ENCODE measurements at regions not wholly inside any gene's neighbourhood (a gene's known extent, or its start where the extent isn't known, plus 50 kb on each side); places are given as distances from the start of the nearest gene placed in this dataset.
"Not testable (repeated sequence)": the region's sequence is repeated elsewhere in the genome, so short reads cannot be mapped to it uniquely, and the experiment has no call there.

DNA sequence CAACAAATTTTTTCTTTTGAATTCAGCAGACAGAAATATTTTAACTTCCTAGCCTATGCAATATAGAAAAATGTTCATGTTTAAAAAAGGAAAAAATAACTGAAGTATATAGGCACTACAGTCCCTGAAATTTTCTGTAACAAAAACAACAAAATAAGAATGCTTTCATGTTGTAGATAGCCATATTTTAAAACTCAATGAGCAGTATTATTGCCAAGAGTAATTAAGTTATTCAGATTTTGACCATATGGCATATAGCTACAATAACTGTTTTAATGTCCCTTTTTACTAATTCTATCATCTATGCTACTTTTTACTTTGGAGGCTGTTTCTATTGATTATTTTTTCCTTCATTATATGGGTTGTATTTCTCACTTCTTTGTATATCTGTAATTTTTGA is 283.3 kb upstream of the RIMS1 start:
- no peak for DNase-seq (ENCODE audit: low read depth)

DNA sequence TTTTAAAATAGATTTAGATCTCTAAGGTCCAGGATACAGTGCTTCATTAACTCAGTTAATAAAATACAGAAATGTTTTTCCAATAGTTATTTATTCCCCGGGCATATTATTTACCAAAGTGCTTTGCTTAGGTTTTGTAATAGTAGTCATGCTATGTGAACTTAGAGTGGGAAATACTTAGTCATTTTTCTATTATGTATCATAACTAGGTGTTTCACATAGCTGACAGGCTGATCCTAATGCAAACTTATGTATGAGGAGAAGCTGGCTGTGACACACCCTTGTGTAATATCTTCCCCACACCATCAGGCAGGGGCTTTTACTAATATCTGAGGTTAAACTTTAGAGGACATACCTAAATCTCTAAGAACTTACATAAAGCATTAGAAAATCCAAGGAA is 277.7 kb upstream of the RIMS1 start:
- DNase-seq (ENCODE audit: low read depth): peak; percentile 39

DNA sequence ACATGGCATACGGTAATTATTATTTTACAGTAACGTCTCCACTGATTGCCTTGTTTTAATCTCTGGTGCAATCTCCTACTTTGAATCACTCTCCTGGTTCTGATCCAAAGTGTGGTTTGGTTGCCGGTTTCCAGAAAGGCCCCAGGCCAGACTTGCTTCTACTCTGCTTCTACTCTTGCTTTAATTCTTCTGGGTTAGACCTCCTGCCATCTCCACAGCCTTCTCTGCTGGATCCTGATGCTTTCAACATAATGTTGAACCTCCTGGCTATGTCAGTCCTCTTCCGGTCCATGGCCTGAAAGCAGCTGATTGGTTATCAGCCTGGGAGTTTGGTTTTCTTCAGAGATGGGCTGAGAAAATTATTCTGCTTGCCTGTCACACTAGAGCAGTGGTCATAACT is 266.5 kb upstream of the RIMS1 start:
- no peak for DNase-seq (ENCODE audit: low read depth)

DNA sequence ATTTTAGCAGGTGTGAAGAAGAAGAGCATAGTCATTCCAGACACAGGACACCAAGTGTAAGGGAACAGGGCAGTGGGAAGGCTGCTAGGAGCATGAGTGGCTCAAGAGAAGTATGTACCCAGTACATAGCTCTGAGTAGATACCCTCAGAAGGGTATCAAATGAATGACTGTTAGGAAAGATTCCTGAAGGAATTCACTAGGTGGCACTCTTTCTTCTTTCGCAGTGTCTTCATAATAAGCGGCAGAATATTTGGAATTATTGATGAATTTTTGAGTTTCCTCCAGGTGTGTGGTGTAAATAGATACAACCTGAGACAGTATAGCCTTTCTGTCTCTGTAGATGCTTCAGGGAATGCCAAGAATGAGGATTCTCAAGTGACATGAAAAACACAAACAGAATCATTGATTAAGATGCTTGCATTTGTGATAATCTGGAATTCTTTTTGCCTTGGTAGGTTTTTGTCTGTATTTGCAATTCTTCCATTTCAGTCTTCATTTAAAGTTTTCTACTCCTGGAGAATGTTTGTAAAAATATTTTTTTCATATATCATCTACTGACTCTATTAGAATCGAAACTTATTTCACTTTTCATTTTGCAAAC is 264.3 kb upstream of the RIMS1 start:
- DNase-seq (ENCODE audit: low read depth): peak; percentile 20

DNA sequence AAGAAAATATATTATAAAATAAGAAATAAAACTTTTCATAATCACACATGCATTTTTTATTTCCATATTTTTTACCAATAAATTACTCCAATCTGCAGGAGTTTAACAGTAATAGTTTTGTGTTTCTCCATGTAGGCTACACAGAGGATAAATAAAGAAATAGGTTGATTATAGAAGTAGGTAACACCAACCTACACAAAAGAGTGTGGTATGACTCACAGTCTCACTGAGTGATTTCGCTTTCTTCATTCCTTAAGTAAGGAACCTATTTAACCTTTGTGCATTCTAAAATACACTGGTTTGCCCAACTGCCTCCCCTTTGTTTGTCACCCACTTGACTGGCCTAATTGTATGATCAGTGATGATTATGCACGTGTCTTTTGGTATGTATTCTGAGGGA is 244.2 kb upstream of the RIMS1 start:
- no peak for DNase-seq (ENCODE audit: low read depth)

DNA sequence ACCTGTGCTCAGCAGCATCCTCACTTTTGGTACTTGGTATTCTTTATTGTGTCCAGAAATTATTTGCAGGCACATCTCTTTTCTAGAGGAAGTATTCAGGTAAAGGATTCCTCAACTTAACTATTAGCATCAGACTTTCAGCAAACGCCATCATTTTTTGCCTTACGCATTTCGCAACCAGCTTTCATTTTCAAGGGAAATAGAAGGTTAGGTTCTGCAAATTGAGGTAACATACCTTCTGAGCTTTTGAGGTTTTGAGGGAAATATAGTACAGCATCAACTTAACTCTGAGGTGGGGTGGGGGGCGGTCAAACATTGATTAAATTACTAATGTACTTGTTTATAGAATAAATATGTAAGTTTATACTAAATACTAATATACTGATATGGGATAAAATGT is 243.6 kb upstream of the RIMS1 start:
- no peak for DNase-seq (ENCODE audit: low read depth)

DNA sequence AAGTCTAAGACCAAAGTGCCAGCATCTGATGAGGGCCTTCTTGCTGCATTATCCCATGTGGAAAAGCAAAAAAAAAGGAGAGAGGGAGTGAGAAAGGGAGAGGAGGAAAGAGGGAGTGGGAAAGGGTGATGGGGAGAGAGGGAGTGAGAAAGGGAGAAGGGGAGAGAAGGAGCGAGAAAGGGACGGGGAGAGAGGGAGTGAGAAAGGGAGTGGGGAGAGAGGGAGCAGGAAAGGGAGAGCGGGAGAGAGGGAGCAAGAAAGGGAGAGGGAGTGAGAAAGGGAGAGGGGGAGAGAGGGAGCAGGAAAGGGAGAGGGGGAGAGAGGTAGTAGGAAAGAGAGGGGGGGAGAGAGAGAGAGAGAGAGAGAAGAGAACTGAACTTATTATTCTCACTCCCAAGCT is 241.1 kb upstream of the RIMS1 start:
- no peak for DNase-seq (ENCODE audit: low read depth)

DNA sequence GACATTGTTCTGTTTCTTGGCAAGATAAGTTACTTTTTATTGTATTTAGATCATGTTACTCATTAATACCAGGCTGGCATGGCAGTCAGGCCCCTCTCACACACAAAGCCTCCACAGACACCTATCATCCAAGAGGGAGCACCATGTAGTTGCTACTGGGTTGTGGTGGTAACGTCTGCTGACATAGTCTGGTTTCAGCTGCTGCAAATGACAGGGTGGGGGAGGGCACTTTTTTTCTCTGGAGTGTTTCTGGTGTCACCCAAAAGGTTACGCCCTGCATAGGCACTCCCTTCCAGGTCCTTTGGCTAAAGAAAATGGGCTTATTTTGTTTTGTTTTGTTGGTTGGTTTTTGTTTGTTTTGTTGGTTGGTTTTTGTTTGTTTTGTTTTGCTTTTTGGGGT is 236.4 kb upstream of the RIMS1 start:
- DNase-seq (ENCODE audit: low read depth): no peak

DNA sequence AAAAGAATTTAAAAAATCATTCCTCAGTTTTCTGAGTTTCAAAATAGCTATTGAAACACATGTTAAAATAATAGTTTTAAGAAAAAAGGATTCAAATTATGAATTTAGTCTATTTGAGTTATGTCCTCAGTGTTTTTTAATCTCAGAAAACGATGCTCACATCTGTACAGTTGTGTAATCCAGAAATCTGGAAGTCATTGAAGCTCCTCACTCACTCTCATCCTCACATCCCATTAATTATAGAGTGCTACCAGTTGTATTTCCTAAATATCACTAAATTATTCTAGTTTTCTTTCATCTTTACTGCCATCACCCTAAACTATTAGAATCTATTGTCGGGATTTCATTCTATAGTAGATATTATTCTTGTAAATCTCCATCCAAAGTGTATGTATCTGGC is 234.7 kb upstream of the RIMS1 start:
- no peak for DNase-seq (ENCODE audit: low read depth)

DNA sequence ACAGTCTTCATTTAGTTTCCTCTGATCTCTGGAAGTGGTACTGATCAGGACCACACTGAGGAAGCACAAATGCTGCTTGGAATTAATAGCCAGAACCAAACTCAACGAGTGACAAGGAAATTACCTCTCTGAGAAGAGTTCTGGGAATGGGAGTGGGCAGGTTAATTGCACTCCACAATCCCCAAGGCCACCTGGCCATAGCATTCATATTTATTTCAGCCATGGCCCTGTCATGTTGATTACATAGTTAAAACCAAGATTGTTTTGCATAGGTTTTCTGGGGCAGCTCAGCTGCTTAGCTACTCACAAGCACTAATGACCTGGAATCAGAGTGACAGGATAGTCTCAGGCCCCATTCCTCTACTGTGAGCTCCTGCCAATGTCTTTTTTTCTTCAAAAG is 230.2 kb upstream of the RIMS1 start:
- no peak for DNase-seq (ENCODE audit: low read depth)

DNA sequence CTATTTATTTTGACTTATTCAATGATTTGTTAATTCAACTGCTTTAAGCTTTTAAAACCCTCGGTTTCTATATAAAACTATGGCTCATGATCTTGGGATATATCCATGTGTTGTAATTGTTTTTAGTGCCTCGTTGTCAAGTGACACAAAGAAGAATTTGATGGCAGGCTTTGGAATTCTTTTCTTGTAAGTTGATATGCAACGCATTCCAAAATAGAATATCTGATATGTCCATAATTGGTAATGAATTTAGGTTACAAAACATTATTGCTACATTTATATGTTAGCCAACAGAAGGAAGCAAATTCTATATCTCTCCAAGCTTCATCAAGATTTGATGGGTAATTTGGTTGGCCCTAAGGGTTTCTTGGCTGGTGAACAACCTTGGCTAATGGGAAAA is 220.4 kb upstream of the RIMS1 start:
- no peak for DNase-seq (ENCODE audit: low read depth)

DNA sequence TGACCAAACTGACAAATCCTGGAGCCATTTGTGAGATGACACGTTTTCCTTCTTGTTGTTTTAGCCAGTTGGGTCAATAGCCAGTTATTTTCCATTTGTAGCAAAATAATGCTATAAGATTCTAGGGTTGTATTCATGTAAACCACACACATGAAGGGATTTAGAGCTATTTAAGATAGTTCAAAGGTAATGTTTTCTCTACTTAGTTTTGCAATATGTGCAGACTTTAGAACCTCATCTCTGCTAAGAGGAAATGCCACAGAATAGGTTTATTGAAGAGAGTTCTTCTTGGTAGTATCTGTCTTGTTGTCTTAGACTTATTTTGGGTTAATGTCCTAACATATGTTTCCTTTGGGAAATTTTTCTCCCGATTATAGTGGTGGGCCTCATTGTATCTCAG is 213.5 kb upstream of the RIMS1 start:
- no peak for DNase-seq (ENCODE audit: low read depth)

DNA sequence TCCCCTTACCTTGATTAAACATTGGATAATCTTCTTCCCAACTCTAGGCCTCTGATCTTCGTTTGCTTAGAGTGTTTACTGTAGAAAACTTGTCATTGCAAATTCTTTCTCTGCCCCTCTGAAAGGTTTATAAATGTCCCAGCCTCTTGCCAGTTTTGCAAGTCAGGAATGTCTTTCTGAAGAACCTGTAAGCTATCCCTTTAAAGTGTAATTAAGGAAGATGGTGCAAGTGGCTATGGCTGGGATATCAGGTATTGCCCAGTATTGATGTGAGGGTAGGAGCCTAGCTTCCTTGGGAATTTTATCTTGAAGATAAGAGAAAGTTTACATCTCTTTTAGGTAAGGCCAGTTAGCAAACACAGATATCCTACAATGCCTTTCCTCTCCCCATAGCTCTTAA is 211.0 kb upstream of the RIMS1 start:
- no peak for DNase-seq (ENCODE audit: low read depth)

DNA sequence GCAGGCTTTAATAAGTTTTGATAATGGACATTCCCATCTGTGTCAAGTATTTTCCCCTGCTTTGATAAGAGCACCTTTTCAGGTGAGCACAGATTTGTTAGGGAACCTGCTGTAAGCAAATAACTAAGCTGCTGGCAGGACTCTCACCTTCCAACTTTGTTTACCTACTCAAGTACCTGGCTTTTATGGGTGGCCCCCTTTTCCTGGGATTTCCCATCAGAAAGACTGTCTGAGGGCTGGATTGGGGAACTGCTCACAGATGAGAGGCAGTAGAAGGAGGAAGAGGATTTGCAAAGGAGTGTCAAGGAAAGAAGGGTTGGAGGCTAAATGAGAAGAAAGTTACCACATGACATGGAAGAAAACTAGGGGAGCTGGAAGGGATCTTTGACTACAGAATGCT is 210.1 kb upstream of the RIMS1 start:
- no peak for DNase-seq (ENCODE audit: low read depth)

DNA sequence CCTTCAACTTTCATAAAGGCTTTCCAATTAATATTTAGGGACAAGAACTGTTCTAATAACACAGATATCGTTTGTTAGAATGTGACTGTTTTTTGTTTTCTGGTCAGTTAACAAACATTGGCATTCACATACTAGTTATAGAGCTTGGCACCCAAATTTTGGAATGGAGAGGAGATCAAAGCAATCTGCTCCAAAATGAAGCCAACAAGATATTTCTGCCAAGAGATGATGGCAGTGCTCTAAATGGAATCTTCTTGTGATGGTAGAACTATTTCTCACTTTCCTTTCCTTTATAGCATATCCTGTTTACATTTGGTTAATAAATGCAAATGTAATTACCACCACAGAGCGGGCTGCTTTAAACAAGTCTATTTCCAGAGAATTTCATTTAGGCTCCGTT is 208.3 kb upstream of the RIMS1 start:
- DNase-seq (ENCODE audit: low read depth): no peak

DNA sequence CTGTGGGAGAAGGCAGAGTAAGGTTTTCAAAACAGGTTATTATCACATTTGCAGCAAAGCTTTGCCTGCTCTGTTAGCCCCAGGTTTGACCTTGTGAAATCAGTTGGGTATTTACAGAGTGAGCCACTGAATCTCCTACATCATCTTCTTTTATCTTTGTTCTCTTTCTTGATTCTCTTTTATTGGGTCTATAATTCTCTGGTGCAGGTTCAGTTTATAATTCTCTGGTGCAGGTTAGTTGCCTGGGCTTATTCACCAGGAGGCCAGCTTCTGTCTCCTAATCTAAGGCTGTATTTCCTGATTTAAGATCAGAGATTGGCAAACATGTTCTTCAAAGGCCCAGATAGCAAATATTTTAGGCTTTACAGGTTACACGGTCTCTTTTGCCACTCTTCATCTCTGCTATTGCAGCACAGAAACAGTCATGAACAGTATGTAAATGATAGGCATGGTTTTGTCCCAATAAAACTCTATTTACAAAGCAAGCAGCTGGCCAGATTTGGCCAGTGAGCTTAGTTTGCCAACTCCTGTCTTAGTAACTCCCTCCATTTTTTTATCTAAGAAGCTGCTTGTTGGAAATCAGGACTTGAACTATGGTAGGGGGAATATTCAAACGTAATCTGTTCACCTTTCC is 205.0 kb upstream of the RIMS1 start:
- no peak for DNase-seq (ENCODE audit: low read depth)

DNA sequence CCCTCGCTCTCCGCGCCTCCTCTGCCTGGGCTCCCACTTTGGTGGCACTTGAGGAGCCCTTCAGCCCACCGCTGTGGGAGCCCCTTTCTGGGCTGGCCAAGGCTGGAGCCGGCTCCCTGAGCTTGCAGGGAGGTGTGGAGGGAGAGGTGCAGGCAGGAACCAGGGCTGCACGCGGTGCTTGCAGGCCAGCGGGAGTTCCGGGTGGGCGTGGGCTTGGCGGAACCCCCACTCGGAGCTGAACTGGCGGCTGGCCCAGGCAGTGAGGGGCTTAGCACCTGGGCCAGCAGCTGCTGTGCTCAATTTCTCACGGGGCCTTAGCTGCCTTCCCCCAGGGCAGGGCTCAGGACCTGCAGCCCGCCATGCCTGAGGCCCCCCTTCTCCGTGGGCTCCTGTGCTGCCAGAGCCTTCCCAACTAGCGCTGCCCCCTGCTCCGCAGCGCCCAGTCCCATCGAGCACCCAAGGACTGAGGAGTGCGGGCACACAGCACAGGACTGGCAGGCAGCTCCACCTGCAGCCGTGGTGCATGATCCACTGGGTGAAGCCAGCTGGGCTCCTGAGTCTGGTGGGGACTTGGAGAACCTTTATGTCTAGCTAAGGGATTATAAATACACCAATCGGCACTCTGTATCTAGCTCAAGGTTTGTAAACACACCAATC is 200.2 kb upstream of the RIMS1 start:
- DNase-seq (ENCODE audit: low read depth): not testable (repeated sequence)

DNA sequence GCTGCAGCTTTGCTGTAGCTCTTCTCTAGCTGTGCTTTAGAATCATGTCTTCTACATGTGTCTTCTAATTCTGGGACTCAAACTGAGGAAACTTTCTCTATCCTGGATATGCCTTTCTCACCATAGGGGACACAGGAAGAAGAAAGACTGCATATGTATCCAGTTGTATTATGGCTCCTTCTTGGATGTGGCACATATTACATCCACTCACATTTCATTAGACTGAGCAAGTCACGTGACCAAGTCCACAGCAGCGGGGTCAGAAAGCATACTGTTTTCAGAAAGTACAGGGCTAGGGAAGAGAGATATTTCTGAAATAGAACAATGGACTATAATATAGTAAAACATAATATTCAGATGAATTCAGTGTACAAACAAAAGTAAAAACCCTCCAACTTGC is 187.6 kb upstream of the RIMS1 start:
- DNase-seq (ENCODE audit: low read depth): no peak

DNA sequence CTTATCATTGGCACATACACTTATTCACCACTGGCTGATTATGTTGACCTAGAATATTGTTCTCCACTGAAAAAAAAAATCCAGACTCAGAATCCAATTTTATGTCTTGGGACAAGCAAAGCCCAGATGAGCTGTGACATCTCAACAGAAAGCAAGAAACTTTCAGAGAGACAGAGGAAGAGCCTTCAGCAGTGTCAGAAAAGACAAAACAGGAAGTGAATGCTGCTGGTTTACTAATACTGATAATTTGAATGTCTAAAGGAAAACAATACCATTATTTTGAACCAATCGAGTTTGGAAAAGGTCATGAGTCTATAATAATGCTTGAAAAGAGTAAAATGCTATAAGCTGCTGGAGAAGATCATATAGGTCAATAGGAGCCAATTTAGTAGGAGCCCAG is 179.8 kb upstream of the RIMS1 start:
- DNase-seq (ENCODE audit: low read depth): no peak

DNA sequence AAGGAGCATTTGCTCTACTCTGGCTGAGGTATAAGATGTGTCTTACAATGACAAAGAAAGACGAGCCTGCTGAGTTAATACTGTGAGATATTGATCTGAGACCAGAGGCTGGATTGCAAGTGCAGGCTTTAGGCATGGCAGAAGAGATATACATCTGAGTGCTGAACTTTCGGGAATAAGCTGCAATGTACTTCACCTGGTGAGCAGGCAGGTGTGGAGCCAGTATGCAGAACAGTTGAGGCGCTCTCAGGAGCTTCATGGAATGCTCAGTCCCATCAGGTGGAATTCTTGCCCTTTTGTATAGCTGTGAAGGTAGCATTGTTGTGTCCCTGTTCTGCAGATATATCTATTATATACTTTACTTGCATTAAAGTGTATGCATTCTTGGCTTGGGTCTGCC is 179.3 kb upstream of the RIMS1 start:
- no peak for DNase-seq (ENCODE audit: low read depth)

DNA sequence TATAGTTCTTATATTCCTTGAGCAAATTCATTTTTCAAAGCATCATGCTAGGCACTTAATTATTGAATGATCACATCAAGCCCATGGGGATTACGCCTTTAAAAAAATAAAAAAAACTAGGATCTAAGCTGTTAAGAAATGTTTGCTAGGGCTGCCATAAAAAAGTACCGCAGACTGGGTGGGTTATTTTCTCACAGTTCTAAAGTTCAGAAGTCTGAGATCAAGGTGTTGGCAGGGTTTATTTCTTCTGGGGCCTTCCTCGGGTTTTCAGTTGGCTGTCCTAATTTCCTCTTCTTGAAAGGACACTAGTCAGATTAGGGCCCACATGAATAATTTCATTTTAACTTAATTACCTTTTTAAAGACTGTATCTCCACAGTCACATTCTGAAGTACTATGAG is 165.6 kb upstream of the RIMS1 start:
- no peak for DNase-seq (ENCODE audit: low read depth)

DNA sequence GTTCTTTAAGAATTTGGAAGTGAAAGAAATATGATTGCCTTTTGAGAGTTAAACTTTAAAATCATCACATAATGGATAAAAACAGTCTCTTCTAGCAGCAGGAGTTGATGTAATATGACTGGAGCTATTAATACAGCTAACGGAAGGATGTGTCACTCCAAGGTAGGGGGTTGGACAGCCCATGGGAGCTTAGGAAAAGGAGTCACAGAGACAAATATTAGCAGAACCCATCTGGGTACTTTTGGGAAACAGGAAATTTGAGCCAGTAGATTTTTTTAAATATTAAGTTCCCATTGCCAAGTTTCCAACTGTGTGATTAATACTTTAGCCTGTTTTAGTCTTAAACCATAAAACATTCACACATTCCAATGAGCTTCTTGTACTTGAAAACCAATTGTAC is 164.7 kb upstream of the RIMS1 start:
- peak; percentile 11 for DNase-seq (ENCODE audit: low read depth)

DNA sequence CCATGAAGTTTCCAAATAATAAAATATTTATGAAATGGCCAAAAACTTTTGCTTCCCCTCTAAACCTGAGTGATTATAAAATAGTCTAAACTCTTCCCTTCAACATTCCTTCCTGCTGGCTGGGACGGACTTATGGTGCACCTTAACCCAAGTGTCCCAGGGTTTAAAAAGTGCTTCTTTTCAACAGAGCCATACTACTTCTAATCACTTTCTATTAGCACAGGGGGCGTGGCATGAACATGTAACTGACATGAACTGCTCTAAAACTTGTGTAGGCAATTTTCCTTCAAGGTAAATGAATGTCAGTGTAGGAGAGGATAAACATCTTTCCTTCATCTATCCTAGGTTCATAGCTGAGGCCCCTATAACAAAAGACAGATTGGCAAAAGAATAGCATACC is 163.6 kb upstream of the RIMS1 start:
- no peak for DNase-seq (ENCODE audit: low read depth)
